HUES6 (cell line): ENCODE measurements at regions not wholly inside any gene's neighbourhood (a gene's known extent, or its start where the extent isn't known, plus 50 kb on each side); places are given as distances from the start of the nearest gene placed in this dataset.

Source experiments
- H3K27ac ChIP-seq: 2 replicates; pipeline ENCODE4 v1.7.0; 2013; ENCODE audit warnings: low read depth, mild to moderate bottlenecking, low read length, inconsistent platforms
- H3K27me3 ChIP-seq: 2 replicates; pipeline ENCODE4 v1.6.1; 2013; ENCODE audit warnings: low read length; ENCODE audit not compliant: control insufficient read depth, insufficient read depth
- H3K36me3 ChIP-seq: 2 replicates; pipeline ENCODE4 v1.6.1; 2013; ENCODE audit warnings: low read length; ENCODE audit not compliant: control insufficient read depth, insufficient read depth
- H3K4me1 ChIP-seq: 2 replicates; pipeline ENCODE4 v1.6.1; 2013; ENCODE audit warnings: low read length; ENCODE audit not compliant: control insufficient read depth, insufficient read depth
- H3K4me3 ChIP-seq: 2 replicates; pipeline ENCODE4 v1.5.1; 2013; ENCODE audit warnings: low read depth, low read length
- H3K9ac ChIP-seq: one replicate; pipeline ENCODE4 v1.6.1; 2013; ENCODE audit warnings: mild to moderate bottlenecking, low read length
- H3K9me3 ChIP-seq: 2 replicates; pipeline ENCODE4 v1.6.1; 2013; ENCODE audit warnings: low read depth, low read length; ENCODE audit not compliant: control insufficient read depth, insufficient read depth

DNA sequence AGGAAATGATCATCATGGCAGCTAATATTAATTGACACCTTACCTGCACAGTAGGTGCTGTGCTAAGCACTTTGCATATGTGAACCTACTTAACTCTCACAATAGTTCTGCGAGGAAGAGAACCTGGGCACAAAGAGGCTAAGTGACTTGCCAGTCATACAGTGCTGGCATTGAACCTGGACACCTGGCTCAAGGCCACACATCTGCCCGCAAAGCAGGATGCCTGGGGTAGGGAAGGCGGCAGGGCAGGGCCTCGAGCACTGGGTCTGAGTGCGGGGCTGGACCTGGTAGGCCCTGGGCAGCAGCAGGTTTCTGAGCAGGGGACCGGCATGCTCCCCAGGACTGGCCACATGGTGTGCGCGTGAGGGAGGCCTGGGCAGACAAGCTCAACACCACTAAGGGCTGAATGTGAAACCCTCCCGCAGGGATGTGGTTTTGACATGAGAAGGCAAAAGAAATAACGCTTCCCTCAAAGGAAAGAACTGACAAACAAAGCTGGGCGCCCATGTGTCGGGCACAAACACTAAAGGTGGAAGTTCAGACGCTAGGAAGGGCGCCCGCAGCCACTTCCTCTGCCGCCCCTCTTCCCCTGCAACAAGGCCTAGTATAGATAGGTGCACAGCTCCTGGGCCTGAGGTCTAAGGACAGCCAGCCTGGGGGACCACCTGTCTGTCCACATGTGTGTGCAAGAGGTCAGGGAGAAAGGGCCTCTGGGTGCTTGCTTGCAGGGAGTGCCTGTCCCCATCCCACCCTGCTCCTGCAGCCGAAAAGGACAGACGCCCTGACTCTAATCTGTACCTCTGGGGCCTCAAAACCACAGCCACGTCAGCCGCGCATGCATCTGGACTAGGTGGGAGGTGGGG lies 92.5 kb downstream of the ZFP36L2 start:
- Histone ChIP-seq H3K9ac (no peak overlapping the region), H3K9me3 (no peaks in the 10 kb centered on the region), H3K4me1 (peaks cover 24% of the 10 kb centered on the region), H3K27me3 (no peaks in the 10 kb centered on the region), H3K27ac (no peak overlapping the region), H3K36me3 (no peaks in the 10 kb centered on the region), H3K4me3 (no peak overlapping the region)

DNA sequence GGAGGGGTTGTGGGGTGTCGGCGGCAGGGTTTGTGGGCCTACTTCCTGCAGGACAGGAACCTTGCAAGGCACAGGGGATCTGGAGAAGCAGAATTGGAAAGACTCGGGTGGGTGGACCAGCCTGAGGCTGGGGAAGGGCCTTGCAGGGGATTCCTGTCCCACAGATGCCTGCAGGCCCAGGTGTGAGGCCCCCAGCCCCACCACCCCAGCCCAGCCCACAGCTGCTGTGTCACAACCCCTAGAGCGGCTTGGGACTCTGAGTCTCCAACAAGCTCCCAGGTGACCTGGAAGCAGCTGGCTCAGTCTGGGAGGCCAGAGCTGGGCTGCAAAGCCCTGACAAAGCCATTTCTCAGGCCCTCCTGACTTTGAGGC lies 93.1 kb downstream of the ZFP36L2 start:
- Histone ChIP-seq H3K4me1 (peaks cover 24% of the 10 kb centered on the region), H3K27ac (no peak overlapping the region), H3K9ac (no peak overlapping the region), H3K9me3 (no peaks in the 10 kb centered on the region), H3K4me3 (no peak overlapping the region), H3K27me3 (no peaks in the 10 kb centered on the region), H3K36me3 (no peaks in the 10 kb centered on the region)

DNA sequence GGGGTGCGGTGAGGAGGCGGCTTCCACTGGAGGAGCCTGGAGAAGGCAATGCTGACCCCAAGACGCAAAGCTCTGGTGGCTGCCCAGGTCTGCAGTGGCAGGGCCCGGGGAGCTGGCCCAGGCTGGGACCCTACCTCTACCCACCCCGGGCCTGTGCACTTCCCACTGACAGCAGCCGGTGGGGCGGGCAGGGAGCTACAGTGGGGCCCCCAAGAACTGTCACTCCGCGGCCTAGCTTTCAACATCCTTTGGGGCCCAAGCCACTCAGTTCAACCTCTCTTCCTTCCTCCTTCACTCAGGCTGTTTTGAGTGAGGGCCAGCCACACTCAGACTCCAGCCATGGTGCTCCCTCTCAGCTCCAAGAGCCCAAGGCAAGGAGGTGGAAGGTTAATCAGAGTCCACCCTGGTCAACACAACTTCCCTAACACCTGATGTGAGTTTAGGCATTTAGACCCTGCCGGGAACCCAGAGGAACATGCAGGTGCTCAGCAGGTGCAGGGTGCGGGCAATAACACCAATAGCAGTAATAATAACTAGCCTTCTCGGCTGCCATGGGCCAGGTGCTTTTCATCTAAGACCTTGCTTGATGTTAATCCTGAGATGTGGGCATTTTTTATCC lies 93.6 kb downstream of the ZFP36L2 start:
- no peaks in the 10 kb centered on the region for H3K27me3 ChIP-seq
- no peak overlapping the region for H3K4me3 ChIP-seq
- no peak overlapping the region for H3K27ac ChIP-seq
- peaks cover 24% of the 10 kb centered on the region for H3K4me1 ChIP-seq
- no peak overlapping the region for H3K9ac ChIP-seq
- no peaks in the 10 kb centered on the region for H3K9me3 ChIP-seq
- no peaks in the 10 kb centered on the region for H3K36me3 ChIP-seq

DNA sequence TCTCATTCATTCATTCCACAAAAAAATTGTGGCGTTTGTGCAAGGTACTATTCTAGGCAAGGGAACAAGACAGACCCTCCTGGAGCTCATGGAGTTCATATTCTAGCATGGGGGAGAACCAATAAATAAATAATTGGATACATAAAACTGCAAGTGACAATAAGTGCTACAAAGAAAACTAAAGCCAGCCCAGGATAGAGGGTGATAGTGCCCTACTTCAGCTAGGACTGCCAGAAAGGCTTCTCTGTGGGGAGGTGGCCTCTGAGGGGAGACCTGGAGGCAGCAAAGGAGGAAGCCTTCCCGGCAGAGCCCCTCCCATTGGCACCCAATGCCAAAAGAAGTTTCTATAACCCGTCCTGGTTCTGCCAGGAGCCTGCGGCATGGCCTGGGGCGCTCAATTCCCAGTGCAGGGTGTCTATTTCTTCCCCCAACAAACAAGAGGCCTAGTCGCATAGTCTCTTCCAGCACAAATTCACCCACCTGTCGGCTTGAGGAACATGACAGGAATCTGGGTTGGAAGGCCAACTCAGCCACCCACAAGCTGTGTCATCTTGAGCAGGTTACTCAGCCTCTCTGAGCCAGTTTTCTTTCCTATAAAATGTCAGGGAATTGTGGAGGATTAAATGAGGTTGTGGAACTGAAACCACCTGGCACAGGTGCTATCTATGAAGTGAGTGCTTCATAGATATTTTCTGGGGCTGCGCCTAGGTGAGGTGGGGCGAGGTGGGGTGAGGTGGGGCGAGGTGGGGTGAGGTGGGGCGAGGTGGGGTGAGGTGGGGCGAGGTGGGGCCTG lies 94.3 kb downstream of the ZFP36L2 start:
- Histone ChIP-seq H3K9me3 (no peaks in the 10 kb centered on the region), H3K9ac (no peak overlapping the region), H3K36me3 (no peaks in the 10 kb centered on the region), H3K27ac (no peak overlapping the region), H3K4me1 (peaks cover 17% of the 10 kb centered on the region), H3K4me3 (no peak overlapping the region), H3K27me3 (no peaks in the 10 kb centered on the region)

- no peaks in the 10 kb centered on the region for H3K9me3 ChIP-seq
- no peaks in the 10 kb centered on the region for H3K27me3 ChIP-seq
- no peak overlapping the region for H3K9ac ChIP-seq
- H3K4me1 ChIP-seq: peaks cover 15% of the 10 kb centered on the region
- no peak overlapping the region for H3K4me3 ChIP-seq
- no peaks in the 10 kb centered on the region for H3K36me3 ChIP-seq
- H3K27ac ChIP-seq: no peak overlapping the region
Observed at GRCh38 chr2:43131051-43131889, 95.1 kb downstream of the ZFP36L2 start.

DNA sequence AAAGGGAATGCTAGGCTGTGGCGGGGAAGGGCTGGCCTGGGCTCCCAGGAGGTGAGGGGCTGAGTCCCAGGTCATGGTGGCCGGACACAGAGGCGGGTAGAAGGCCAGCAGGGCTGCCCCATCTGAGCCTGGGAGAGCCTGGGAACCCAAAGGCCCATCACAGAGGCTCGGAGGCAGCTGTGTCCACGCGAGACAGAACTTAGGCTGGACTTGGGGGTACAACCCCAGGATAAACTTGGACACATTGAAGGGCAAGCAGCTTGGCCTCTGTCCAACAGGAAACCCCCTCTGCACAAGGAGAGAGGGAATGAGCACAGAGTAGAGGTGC lies 95.9 kb downstream of the ZFP36L2 start:
- Histone ChIP-seq H3K36me3 (no peaks in the 10 kb centered on the region), H3K27ac (no peak overlapping the region), H3K4me3 (no peak overlapping the region), H3K9ac (no peak overlapping the region), H3K27me3 (no peaks in the 10 kb centered on the region), H3K4me1 (peaks cover 8% of the 10 kb centered on the region), H3K9me3 (no peaks in the 10 kb centered on the region)

GRCh38 chr2:43129676-43130547 lies 96.5 kb downstream of the ZFP36L2 start:
- Histone ChIP-seq H3K9me3 (no peaks in the 10 kb centered on the region), H3K4me3 (no peak overlapping the region), H3K27ac (no peak overlapping the region), H3K36me3 (no peaks in the 10 kb centered on the region), H3K27me3 (no peaks in the 10 kb centered on the region), H3K4me1 (peaks cover 5% of the 10 kb centered on the region; the same call in 1 of the 2 replicates), H3K9ac (no peak overlapping the region)

DNA sequence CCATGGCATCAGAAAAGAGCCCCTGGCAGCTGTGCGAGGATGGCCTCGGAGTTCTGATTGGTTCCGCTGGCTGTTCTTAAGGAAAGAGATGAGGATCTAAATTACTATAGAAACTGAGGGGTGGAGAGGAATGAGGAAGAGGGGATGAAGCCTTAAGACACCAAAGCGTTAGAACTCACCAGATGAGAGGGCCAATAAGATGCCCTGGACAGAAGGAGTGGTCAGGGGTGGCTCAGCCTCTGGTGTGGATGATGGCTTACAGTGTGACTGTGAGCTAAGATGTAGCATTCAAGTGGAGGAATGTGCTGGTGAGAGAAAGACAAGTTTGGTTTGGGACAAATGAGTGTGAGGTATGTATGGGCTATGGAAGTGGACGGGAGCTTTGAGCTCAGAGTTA lies 97.8 kb downstream of the ZFP36L2 start:
- no peaks in the 10 kb centered on the region for H3K9me3 ChIP-seq
- no peak overlapping the region for H3K4me3 ChIP-seq
- no peaks in the 10 kb centered on the region for H3K36me3 ChIP-seq
- no peaks in the 10 kb centered on the region for H3K27me3 ChIP-seq
- no peak overlapping the region for H3K9ac ChIP-seq
- peaks cover 1% of the 10 kb centered on the region; the same call in 1 of the 2 replicates for H3K4me1 ChIP-seq
- no peak overlapping the region for H3K27ac ChIP-seq

GRCh38 chr2:43127941-43128558 lies 98.4 kb downstream of the ZFP36L2 start:
- Histone ChIP-seq H3K4me3 (no peak overlapping the region), H3K4me1 (no peaks in the 10 kb centered on the region; the same call in 1 of the 2 replicates), H3K9me3 (no peaks in the 10 kb centered on the region), H3K27ac (no peak overlapping the region), H3K27me3 (no peaks in the 10 kb centered on the region), H3K9ac (no peak overlapping the region), H3K36me3 (no peaks in the 10 kb centered on the region)
